ENCODE measurements at regions not wholly inside any gene's neighbourhood (a gene's known extent, or its start where the extent isn't known, plus 50 kb on each side); places are given as distances from the start of the nearest gene placed in this dataset.

DNA sequence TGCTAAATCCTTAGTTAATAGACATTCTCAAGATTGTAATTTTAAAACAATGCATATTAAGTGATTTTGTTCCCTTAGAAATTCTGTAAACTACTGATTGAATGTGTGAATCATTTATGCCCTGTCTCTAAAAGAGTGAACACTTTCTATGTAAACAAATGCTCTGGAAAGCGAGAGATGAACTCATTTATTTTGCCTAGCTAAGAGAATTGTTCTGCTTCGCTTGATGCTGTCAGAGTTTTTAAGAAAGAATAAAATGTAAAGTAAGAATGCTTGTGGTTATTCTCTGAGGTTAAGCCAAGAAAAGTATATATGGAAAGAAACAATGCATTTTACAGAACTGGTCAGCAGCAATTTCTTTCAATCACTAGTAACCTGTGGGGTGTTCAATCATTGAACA, 347.4 kb upstream of the NUDT12 start:
- TF ChIP-seq, protein P1, sequence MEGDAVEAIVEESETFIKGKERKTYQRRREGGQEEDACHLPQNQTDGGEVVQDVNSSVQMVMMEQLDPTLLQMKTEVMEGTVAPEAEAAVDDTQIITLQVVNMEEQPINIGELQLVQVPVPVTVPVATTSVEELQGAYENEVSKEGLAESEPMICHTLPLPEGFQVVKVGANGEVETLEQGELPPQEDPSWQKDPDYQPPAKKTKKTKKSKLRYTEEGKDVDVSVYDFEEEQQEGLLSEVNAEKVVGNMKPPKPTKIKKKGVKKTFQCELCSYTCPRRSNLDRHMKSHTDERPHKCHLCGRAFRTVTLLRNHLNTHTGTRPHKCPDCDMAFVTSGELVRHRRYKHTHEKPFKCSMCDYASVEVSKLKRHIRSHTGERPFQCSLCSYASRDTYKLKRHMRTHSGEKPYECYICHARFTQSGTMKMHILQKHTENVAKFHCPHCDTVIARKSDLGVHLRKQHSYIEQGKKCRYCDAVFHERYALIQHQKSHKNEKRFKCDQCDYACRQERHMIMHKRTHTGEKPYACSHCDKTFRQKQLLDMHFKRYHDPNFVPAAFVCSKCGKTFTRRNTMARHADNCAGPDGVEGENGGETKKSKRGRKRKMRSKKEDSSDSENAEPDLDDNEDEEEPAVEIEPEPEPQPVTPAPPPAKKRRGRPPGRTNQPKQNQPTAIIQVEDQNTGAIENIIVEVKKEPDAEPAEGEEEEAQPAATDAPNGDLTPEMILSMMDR (IDR thresholded peaks at IDR 0.05): no peak
- no peak for TF ChIP-seq POLR2A (IDR thresholded peaks at IDR 0.05)

Measured in right lobe of liver (tissue), 4 donors.